ENCODE measurements at regions not wholly inside any gene's neighbourhood (a gene's known extent, or its start where the extent isn't known, plus 50 kb on each side); places are given as distances from the start of the nearest gene placed in this dataset.

DNA sequence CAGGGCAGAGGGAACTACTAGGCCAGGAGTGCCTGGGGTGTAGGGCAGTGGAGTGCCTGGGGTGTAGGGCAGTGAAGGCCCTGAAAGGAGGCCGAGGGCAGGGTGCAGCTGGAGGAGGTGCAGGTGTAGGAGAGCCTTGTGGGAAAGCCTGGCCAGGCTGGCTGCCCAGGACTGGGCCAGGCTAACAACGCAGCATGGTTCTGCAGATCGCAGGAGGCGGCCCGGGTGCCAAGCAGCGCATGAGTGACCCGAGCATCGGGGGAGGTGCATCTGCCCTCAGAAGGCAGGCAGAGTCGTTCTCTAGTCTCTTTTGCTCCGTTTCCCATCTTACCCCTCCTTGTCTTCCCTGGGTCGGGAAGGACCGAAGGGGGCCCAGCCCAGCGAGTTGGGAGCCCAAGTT is 151.5 kb upstream of the PHACTR3 start:
- TF ChIP-seq, protein P1, sequence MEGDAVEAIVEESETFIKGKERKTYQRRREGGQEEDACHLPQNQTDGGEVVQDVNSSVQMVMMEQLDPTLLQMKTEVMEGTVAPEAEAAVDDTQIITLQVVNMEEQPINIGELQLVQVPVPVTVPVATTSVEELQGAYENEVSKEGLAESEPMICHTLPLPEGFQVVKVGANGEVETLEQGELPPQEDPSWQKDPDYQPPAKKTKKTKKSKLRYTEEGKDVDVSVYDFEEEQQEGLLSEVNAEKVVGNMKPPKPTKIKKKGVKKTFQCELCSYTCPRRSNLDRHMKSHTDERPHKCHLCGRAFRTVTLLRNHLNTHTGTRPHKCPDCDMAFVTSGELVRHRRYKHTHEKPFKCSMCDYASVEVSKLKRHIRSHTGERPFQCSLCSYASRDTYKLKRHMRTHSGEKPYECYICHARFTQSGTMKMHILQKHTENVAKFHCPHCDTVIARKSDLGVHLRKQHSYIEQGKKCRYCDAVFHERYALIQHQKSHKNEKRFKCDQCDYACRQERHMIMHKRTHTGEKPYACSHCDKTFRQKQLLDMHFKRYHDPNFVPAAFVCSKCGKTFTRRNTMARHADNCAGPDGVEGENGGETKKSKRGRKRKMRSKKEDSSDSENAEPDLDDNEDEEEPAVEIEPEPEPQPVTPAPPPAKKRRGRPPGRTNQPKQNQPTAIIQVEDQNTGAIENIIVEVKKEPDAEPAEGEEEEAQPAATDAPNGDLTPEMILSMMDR (IDR thresholded peaks at IDR 0.05), result no peak
- TF ChIP-seq EP300 (IDR thresholded peaks at IDR 0.05), result no peak
